PFSK-1 (cell line): ENCODE measurements at regions not wholly inside any gene's neighbourhood (a gene's known extent, or its start where the extent isn't known, plus 50 kb on each side); places are given as distances from the start of the nearest gene placed in this dataset.

Source experiments
- POLR2AphosphoS5 ChIP-seq: IDR thresholded peaks from 2 replicates; pipeline ENCODE4 v1.6.1; 2012; ENCODE audit warnings: low read depth, mild to moderate bottlenecking, control low read depth, low read length, moderate library complexity
- REST ChIP-seq, 2 experiments: IDR thresholded peaks; 2 replicates each; pipeline versions ENCODE4 v1.6.1 to v1.8.0; 2011 to 2012; ENCODE audit warnings: low read depth in 2 of 2, low read length in 2 of 2, control low read depth in 1 of 2, inconsistent platforms in 1 of 2, mild to moderate bottlenecking in 1 of 2, moderate library complexity in 1 of 2; ENCODE audit not compliant: insufficient read depth in 1 of 2
- TAF1 ChIP-seq: IDR thresholded peaks from 2 replicates; pipeline ENCODE4 v1.6.1; 2012; ENCODE audit warnings: low read length, control low read depth, borderline replicate concordance; ENCODE audit not compliant: insufficient read depth

- TF ChIP-seq POLR2AphosphoS5 = no peak
- TF ChIP-seq REST (IDR thresholded peaks at IDR 0.05; ENCODE audit: insufficient read depth in 1 of 2, low read depth in 2 of 2, low read length in 2 of 2) = no peak
- TF ChIP-seq TAF1 = no peak
Observed at GRCh38 chr7:115125750-115126149, 203.9 kb downstream of the MDFIC start.
